CD4-positive, alpha-beta memory T cell (primary cell): ENCODE measurements at regions not wholly inside any gene's neighbourhood (a gene's known extent, or its start where the extent isn't known, plus 50 kb on each side); places are given as distances from the start of the nearest gene placed in this dataset.

ENCODE experiments used
- CTCF ChIA-PET: fragments of 350-600 bp; sonication (Branson Sonifier 250); formaldehyde crosslinking; loops from one replicate; lab custom pipeline; 2021; ENCODE audit warnings: inconsistent platforms; ENCODE audit not compliant: partially characterized antibody; lab: Charles Lee
- POLR2A ChIA-PET: fragments of 350-600 bp; sonication (Branson Sonifier 250); formaldehyde crosslinking; loops from one replicate; lab custom pipeline; 2021; ENCODE audit not compliant: partially characterized antibody; lab: Charles Lee
- DNase-seq, 5 donors: peaks; one replicate each; pipeline versions ENCODE4 v3.0.0 to v3.0.0-alpha.2; 2020 to 2022; ENCODE audit warnings: mixed read lengths in 1 of 5
- H3K27ac ChIP-seq: one replicate; pipeline ENCODE4 v1.7.0; 2013; ENCODE audit warnings: low read depth, low read length
- H3K27me3 ChIP-seq: 2 replicates; pipeline ENCODE4 v1.7.0; 2013; ENCODE audit warnings: mild to moderate bottlenecking, low read length, moderate library complexity; ENCODE audit not compliant: insufficient read depth
- H3K36me3 ChIP-seq: 2 replicates; pipeline ENCODE4 v1.7.0; 2013; ENCODE audit warnings: mild to moderate bottlenecking, low read length, moderate library complexity; ENCODE audit not compliant: insufficient read depth
- H3K4me1 ChIP-seq: 2 replicates; pipeline ENCODE4 v1.7.0; 2013; ENCODE audit warnings: mild to moderate bottlenecking, low read length, moderate library complexity; ENCODE audit not compliant: insufficient read depth
- H3K4me3 ChIP-seq, 2 donors: one replicate each; pipeline ENCODE4 v1.7.0; 2013; ENCODE audit warnings: low read length in 2 of 2, mild to moderate bottlenecking in 1 of 2
- H3K9me3 ChIP-seq, 2 donors: one replicate each; pipeline ENCODE4 v1.7.0; 2013; ENCODE audit warnings: low read length in 2 of 2, control low read depth in 1 of 2; ENCODE audit not compliant: control insufficient read depth in 1 of 2
- H3K27ac Mint-ChIP-seq, 7 donors: one replicate each; pipeline ENCODE4 v1.8.0; 2020 to 2021; ENCODE audit warnings: mixed read lengths in 7 of 7, mild to moderate bottlenecking in 6 of 7, inconsistent platforms in 3 of 7, moderate library complexity in 3 of 7
- H3K27me3 Mint-ChIP-seq, 2 donors: one replicate each; pipeline ENCODE4 v1.8.0; 2020 to 2021; ENCODE audit warnings: mixed read lengths in 2 of 2
- H3K36me3 Mint-ChIP-seq, 2 donors: one replicate each; pipeline ENCODE4 v1.8.0; 2020 to 2021; ENCODE audit warnings: mixed read lengths in 2 of 2, inconsistent platforms in 1 of 2, mild to moderate bottlenecking in 1 of 2
- H3K4me1 Mint-ChIP-seq, 4 donors: one replicate each; pipeline ENCODE4 v1.8.0; 2020 to 2021; ENCODE audit warnings: mixed read lengths in 4 of 4, mild to moderate bottlenecking in 1 of 4
- H3K4me3 Mint-ChIP-seq, 8 donors: one replicate each; pipeline ENCODE4 v1.8.0; 2020 to 2021; ENCODE audit warnings: mixed read lengths in 8 of 8, mild to moderate bottlenecking in 7 of 8, moderate library complexity in 6 of 8, inconsistent platforms in 3 of 8
- H3K9me3 Mint-ChIP-seq, 8 donors: one replicate each; pipeline ENCODE4 v1.8.0; 2020 to 2021; ENCODE audit warnings: mixed read lengths in 8 of 8, mild to moderate bottlenecking in 5 of 8, inconsistent platforms in 3 of 8, moderate library complexity in 1 of 8
- intact Hi-C: fragments of 100-400 bp; cut with micrococcal nuclease; formaldehyde crosslinking; loops from one replicate; pipeline ENCODE4 v1.15.1; 2023

- H3K9me3 Mint-ChIP-seq = peaks cover 0 to 6% (median under 1%) of the 10 kb centered on the region in 8 donors
- no peaks in the 10 kb centered on the region for H3K27me3 ChIP-seq
- no peak for DNase-seq
- ChIA-PET POLR2A (no interaction called here), CTCF (no interaction called here)
- no peaks in the 10 kb centered on the region for H3K36me3 Mint-ChIP-seq
- H3K36me3 ChIP-seq = no peaks in the 10 kb centered on the region
- peaks cover 0 to 2% of the 10 kb centered on the region in 2 donors for H3K27me3 Mint-ChIP-seq
- no peak overlapping the region for H3K27ac ChIP-seq
- H3K4me3 Mint-ChIP-seq = no peak overlapping the region
- no peak overlapping the region for H3K4me3 ChIP-seq
- intact Hi-C loops = no loop called here
- no peaks in the 10 kb centered on the region for H3K9me3 ChIP-seq
- no peaks in the 10 kb centered on the region for H3K4me1 ChIP-seq
- no peak overlapping the region for H3K27ac Mint-ChIP-seq
- H3K4me1 Mint-ChIP-seq = no peaks in the 10 kb centered on the region
Observed at GRCh38 chr3:180408654-180409053, 193.3 kb upstream of the TTC14 start.

GRCh38 chr3:180409170-180409569 lies 192.8 kb upstream of the TTC14 start:
- Mint-ChIP-seq H3K27me3 (peaks cover 0 to 2% of the 10 kb centered on the region in 2 donors), H3K4me1 (no peaks in the 10 kb centered on the region), H3K9me3 (peaks cover 0 to 6% (median under 1%) of the 10 kb centered on the region in 8 donors), H3K36me3 (no peaks in the 10 kb centered on the region), H3K27ac (no peak overlapping the region), H3K4me3 (no peak overlapping the region)
- CTCF ChIA-PET = no interaction called here
- intact Hi-C loops = no loop called here
- POLR2A ChIA-PET = no interaction called here
- Histone ChIP-seq H3K27me3 (no peaks in the 10 kb centered on the region), H3K36me3 (no peaks in the 10 kb centered on the region), H3K4me3 (no peak overlapping the region), H3K4me1 (no peaks in the 10 kb centered on the region), H3K9me3 (no peaks in the 10 kb centered on the region), H3K27ac (no peak overlapping the region)
- no peak for DNase-seq

GRCh38 chr3:180409883-180410282 lies 192.1 kb upstream of the TTC14 start:
- Histone ChIP-seq H3K4me3 (no peak overlapping the region), H3K27ac (no peak overlapping the region), H3K9me3 (no peaks in the 10 kb centered on the region), H3K36me3 (no peaks in the 10 kb centered on the region), H3K27me3 (no peaks in the 10 kb centered on the region), H3K4me1 (no peaks in the 10 kb centered on the region)
- ChIA-PET POLR2A (no interaction called here), CTCF (no interaction called here)
- Mint-ChIP-seq H3K27ac (no peak overlapping the region), H3K27me3 (peaks cover 0 to 2% of the 10 kb centered on the region in 2 donors), H3K9me3 (peaks cover 0 to 5% (median under 1%) of the 10 kb centered on the region in 8 donors), H3K36me3 (no peaks in the 10 kb centered on the region), H3K4me1 (no peaks in the 10 kb centered on the region), H3K4me3 (no peak overlapping the region)
- intact Hi-C loops = no loop called here
- DNase-seq = no peak

- H3K27ac ChIP-seq = no peak overlapping the region
- H3K4me3 ChIP-seq = no peak overlapping the region
- H3K36me3 Mint-ChIP-seq = no peaks in the 10 kb centered on the region
- no peak overlapping the region for H3K27ac Mint-ChIP-seq
- no peak for DNase-seq
- H3K36me3 ChIP-seq = no peaks in the 10 kb centered on the region
- no peaks in the 10 kb centered on the region for H3K27me3 ChIP-seq
- ChIA-PET CTCF (no interaction called here), POLR2A (no interaction called here)
- H3K4me1 ChIP-seq = no peaks in the 10 kb centered on the region
- H3K27me3 Mint-ChIP-seq = peaks cover 0 to 2% of the 10 kb centered on the region in 2 donors
- intact Hi-C loops = no loop called here
- H3K4me1 Mint-ChIP-seq = no peaks in the 10 kb centered on the region
- H3K4me3 Mint-ChIP-seq = no peak overlapping the region
- H3K9me3 Mint-ChIP-seq = peaks cover 0 to 5% (median 2%) of the 10 kb centered on the region in 8 donors
- no peaks in the 10 kb centered on the region for H3K9me3 ChIP-seq
Observed at GRCh38 chr3:180414157-180414556, 187.8 kb upstream of the TTC14 start.

- Mint-ChIP-seq H3K27me3 (peaks cover 0 to 2% of the 10 kb centered on the region in 2 donors), H3K27ac (no peak overlapping the region), H3K4me3 (no peak overlapping the region), H3K4me1 (no peaks in the 10 kb centered on the region), H3K36me3 (no peaks in the 10 kb centered on the region), H3K9me3 (peaks cover 0 to 5% (median 2%) of the 10 kb centered on the region in 8 donors)
- no peak for DNase-seq
- intact Hi-C loops = no loop called here
- Histone ChIP-seq H3K9me3 (no peaks in the 10 kb centered on the region), H3K4me1 (no peaks in the 10 kb centered on the region), H3K27me3 (no peaks in the 10 kb centered on the region), H3K36me3 (no peaks in the 10 kb centered on the region), H3K27ac (no peak overlapping the region), H3K4me3 (no peak overlapping the region)
- ChIA-PET CTCF (no interaction called here), POLR2A (no interaction called here)
Observed at GRCh38 chr3:180416111-180416594, 185.8 kb upstream of the TTC14 start.

GRCh38 chr3:180417241-180417640 lies 184.7 kb upstream of the TTC14 start:
- H3K27me3 ChIP-seq = no peaks in the 10 kb centered on the region
- ChIA-PET POLR2A (no interaction called here), CTCF (no interaction called here)
- Mint-ChIP-seq H3K4me1 (no peaks in the 10 kb centered on the region), H3K27ac (no peak overlapping the region), H3K36me3 (no peaks in the 10 kb centered on the region), H3K4me3 (no peak overlapping the region), H3K27me3 (peaks cover 0 to 2% of the 10 kb centered on the region in 2 donors), H3K9me3 (peaks cover 0 to 4% (median 0%) of the 10 kb centered on the region in 8 donors)
- no peak overlapping the region for H3K4me3 ChIP-seq
- DNase-seq = no peak
- H3K9me3 ChIP-seq = no peaks in the 10 kb centered on the region
- no peaks in the 10 kb centered on the region for H3K36me3 ChIP-seq
- H3K27ac ChIP-seq = no peak overlapping the region
- no peaks in the 10 kb centered on the region for H3K4me1 ChIP-seq
- intact Hi-C loops = no loop called here

- H3K4me1 ChIP-seq = no peaks in the 10 kb centered on the region
- Mint-ChIP-seq H3K27ac (no peak overlapping the region), H3K36me3 (peaks cover 0 to 3% of the 10 kb centered on the region in 2 donors), H3K4me1 (no peaks in the 10 kb centered on the region), H3K9me3 (peaks cover 0 to 7% (median 3%) of the 10 kb centered on the region in 8 donors), H3K4me3 (no peak overlapping the region), H3K27me3 (no peaks in the 10 kb centered on the region)
- POLR2A ChIA-PET = no interaction called here
- no peaks in the 10 kb centered on the region for H3K9me3 ChIP-seq
- H3K27ac ChIP-seq = no peak overlapping the region
- no peak for DNase-seq
- no peaks in the 10 kb centered on the region for H3K27me3 ChIP-seq
- CTCF ChIA-PET = no interaction called here
- H3K36me3 ChIP-seq = no peaks in the 10 kb centered on the region
- H3K4me3 ChIP-seq = no peak overlapping the region
- intact Hi-C loops = no loop called here
Observed at GRCh38 chr3:180420016-180420415, 181.9 kb upstream of the TTC14 start.

GRCh38 chr3:180420804-180421203 lies 181.2 kb upstream of the TTC14 start:
- Mint-ChIP-seq H3K4me3 (no peak overlapping the region), H3K27me3 (no peaks in the 10 kb centered on the region), H3K27ac (no peak overlapping the region), H3K36me3 (peaks cover 0 to 3% of the 10 kb centered on the region in 2 donors), H3K9me3 (peaks cover 0 to 7% (median 3%) of the 10 kb centered on the region in 8 donors), H3K4me1 (no peaks in the 10 kb centered on the region)
- H3K27me3 ChIP-seq = no peaks in the 10 kb centered on the region
- no peaks in the 10 kb centered on the region for H3K4me1 ChIP-seq
- intact Hi-C loops = no loop called here
- no peak overlapping the region for H3K27ac ChIP-seq
- POLR2A ChIA-PET = no interaction called here
- H3K9me3 ChIP-seq = no peaks in the 10 kb centered on the region
- no peak for DNase-seq
- H3K36me3 ChIP-seq = no peaks in the 10 kb centered on the region
- CTCF ChIA-PET = no interaction called here
- no peak overlapping the region for H3K4me3 ChIP-seq
